ENCODE measurements at regions not wholly inside any gene's neighbourhood (a gene's known extent, or its start where the extent isn't known, plus 50 kb on each side); places are given as distances from the start of the nearest gene placed in this dataset.

GRCh38 chr3:43198301-43198700 lies 88.0 kb upstream of the SNRK start:
- peaks cover 0 to 5% of the 10 kb centered on the region in 2 donors for H3K9me3 ChIP-seq
- TF ChIP-seq, protein P1, sequence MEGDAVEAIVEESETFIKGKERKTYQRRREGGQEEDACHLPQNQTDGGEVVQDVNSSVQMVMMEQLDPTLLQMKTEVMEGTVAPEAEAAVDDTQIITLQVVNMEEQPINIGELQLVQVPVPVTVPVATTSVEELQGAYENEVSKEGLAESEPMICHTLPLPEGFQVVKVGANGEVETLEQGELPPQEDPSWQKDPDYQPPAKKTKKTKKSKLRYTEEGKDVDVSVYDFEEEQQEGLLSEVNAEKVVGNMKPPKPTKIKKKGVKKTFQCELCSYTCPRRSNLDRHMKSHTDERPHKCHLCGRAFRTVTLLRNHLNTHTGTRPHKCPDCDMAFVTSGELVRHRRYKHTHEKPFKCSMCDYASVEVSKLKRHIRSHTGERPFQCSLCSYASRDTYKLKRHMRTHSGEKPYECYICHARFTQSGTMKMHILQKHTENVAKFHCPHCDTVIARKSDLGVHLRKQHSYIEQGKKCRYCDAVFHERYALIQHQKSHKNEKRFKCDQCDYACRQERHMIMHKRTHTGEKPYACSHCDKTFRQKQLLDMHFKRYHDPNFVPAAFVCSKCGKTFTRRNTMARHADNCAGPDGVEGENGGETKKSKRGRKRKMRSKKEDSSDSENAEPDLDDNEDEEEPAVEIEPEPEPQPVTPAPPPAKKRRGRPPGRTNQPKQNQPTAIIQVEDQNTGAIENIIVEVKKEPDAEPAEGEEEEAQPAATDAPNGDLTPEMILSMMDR (IDR thresholded peaks at IDR 0.05) = no peak

DNA sequence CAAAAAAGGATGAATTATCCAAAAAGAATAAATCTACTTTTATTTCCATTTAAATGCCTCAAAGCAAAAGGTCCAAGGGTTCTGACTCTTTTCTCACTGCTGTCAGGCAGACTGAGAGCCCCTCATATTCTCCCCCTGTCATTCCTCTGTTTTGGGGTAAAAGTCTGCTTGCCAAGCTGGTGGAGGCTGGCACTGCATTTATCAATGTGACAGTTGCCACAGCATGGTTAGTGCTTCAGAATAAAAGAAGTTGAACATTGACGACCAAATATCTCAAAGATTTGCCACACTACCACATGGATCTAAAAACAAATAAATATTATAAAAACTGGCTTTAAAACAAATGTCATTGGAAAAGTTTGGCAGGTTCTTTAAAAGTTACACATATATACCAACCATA lies 89.2 kb upstream of the SNRK start:
- DNase-seq (ENCODE audit: low spot score) = no peak
- H3K27ac ChIP-seq = no peak overlapping the region
- no peaks in the 10 kb centered on the region for H3K27me3 ChIP-seq
- H3K4me3 ChIP-seq = no peak overlapping the region
- TF ChIP-seq, protein P1 (IDR thresholded peaks at IDR 0.05) = no peak
- peaks cover 0 to 5% of the 10 kb centered on the region in 2 donors for H3K9me3 ChIP-seq
- peaks cover 0 to 11% of the 10 kb centered on the region in 2 donors for H3K4me1 ChIP-seq
- no peaks in the 10 kb centered on the region for H3K36me3 ChIP-seq

More at GRCh38 chr3:43198301-43198700, 88.0 kb upstream of the SNRK start:
- Histone ChIP-seq H3K36me3 (no peaks in the 10 kb centered on the region), H3K27ac (no peak overlapping the region), H3K27me3 (no peaks in the 10 kb centered on the region), H3K4me1 (peaks cover 0 to 11% of the 10 kb centered on the region in 2 donors), H3K4me3 (no peak overlapping the region)
- DNase-seq (ENCODE audit: low spot score) = no peak

DNA sequence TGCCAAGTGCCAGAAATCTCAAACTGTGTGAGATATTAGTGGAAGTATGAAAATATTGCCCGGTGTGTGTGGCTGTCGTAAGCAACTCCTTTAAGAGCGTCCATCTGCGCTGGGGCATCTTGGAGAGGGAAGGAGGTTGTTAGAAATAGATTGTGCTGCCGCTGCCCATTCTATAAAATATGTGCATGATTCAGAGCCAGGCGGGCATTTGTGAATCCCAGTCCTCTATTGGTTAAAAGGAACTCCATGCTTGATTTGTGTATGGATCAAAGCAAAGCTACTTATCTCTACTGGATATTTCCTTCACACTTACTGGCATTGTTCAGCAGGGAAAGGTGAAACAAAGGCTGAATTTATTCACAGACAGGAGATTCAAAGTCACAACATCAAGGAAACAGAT lies 89.6 kb upstream of the SNRK start:
- Histone ChIP-seq H3K9me3 (peaks cover 0 to 5% of the 10 kb centered on the region in 2 donors), H3K36me3 (no peaks in the 10 kb centered on the region), H3K4me1 (peaks cover 0 to 11% of the 10 kb centered on the region in 2 donors), H3K4me3 (no peak overlapping the region), H3K27ac (no peak overlapping the region), H3K27me3 (no peaks in the 10 kb centered on the region)
- no peak for DNase-seq (ENCODE audit: low spot score)
- TF ChIP-seq, protein P1 (IDR thresholded peaks at IDR 0.05) = no peak

GRCh38 chr3:43195115-43195498 lies 89.2 kb upstream of the POMGNT2 start:
- Histone ChIP-seq H3K27me3 (no peaks in the 10 kb centered on the region), H3K36me3 (no peaks in the 10 kb centered on the region), H3K9me3 (peaks cover 0 to 5% of the 10 kb centered on the region in 2 donors), H3K4me3 (no peak overlapping the region), H3K27ac (no peak overlapping the region), H3K4me1 (peaks cover 0 to 11% of the 10 kb centered on the region in 2 donors)
- TF ChIP-seq, protein P1 (IDR thresholded peaks at IDR 0.05) = no peak
- DNase-seq (ENCODE audit: low spot score) = no peak

- no peak for DNase-seq (ENCODE audit: low spot score)
- TF ChIP-seq, protein P1 (IDR thresholded peaks at IDR 0.05) = no peak
- H3K27ac ChIP-seq = no peak overlapping the region
Observed at GRCh38 chr3:43194490-43195114, 88.7 kb upstream of the POMGNT2 start.

DNA sequence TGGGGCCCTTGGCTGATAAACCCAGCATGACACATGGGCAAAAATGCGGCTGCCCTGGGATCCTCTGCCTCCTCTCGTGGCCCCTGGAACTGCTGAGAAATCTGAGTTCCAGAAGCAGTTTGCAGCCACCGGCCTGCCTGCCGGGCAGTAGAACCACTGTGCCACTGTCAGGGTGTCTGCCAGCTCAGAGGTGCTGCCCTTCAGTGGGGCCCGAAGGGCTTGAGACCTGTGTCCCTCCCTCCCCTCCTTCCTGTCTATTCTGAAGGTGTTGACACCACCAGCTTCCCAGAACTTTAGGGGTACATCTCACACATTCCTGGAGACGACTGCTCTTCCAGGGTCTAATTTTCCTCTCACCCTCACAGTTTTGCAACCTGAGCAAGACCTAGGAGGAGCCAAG lies 88.2 kb upstream of the POMGNT2 start:
- H3K9me3 ChIP-seq = peaks cover 0 to 1% of the 10 kb centered on the region in 2 donors
- H3K4me1 ChIP-seq = peaks cover 0 to 11% of the 10 kb centered on the region in 2 donors
- TF ChIP-seq, protein P1 (IDR thresholded peaks at IDR 0.05) = no peak
- no peaks in the 10 kb centered on the region for H3K36me3 ChIP-seq
- H3K27ac ChIP-seq = no peak overlapping the region
- H3K27me3 ChIP-seq = no peaks in the 10 kb centered on the region
- DNase-seq (ENCODE audit: low spot score) = no peak
- H3K4me3 ChIP-seq = no peak overlapping the region

More at GRCh38 chr3:43194490-43195114, 88.7 kb upstream of the POMGNT2 start:
- no peak overlapping the region for H3K4me3 ChIP-seq
- H3K9me3 ChIP-seq = peaks cover 0 to 5% of the 10 kb centered on the region in 2 donors
- no peaks in the 10 kb centered on the region for H3K27me3 ChIP-seq
- H3K4me1 ChIP-seq = peaks cover 0 to 11% of the 10 kb centered on the region in 2 donors
- no peaks in the 10 kb centered on the region for H3K36me3 ChIP-seq

Data from right atrium auricular region (tissue), 2 donors.